ENCODE measurements at regions not wholly inside any gene's neighbourhood (a gene's known extent, or its start where the extent isn't known, plus 50 kb on each side); places are given as distances from the start of the nearest gene placed in this dataset.

DNA sequence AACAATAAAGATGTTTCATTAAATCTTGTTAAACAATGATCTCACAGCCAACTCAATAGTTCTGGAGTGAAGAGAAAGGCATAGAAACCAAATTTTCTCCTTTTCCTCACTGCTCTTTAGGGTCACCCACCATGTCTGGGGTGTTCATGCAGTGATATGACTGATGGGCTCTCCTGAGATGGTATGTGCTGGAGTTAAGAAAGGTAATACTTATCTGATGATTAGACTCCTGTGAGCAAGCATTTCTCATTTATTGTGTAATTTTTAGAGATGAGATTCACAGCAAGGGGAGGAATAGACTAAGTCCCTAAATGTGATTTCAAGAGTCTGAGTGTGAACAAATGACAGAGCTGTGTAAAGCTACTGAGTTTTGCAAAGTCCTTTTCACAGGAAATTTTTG is 1361.3 kb upstream of the CELF2 start:
- Histone ChIP-seq H3K4me3 (no peak overlapping the region), H3K27ac (ENCODE audit: control insufficient read depth, insufficient read depth) (no peak overlapping the region), H3K36me3 (ENCODE audit: control insufficient read depth in 2 of 2, insufficient read depth in 2 of 2, low read length in 1 of 2) (no peaks in the 10 kb centered on the region), H3K79me2 (ENCODE audit: control insufficient read depth, insufficient read depth, low read length) (no peaks in the 10 kb centered on the region), H3K9ac (ENCODE audit: control insufficient read depth, insufficient read depth, low read length) (no peak overlapping the region), H4K20me1 (ENCODE audit: control insufficient read depth, insufficient read depth) (no peaks in the 10 kb centered on the region), H3K4me2 (ENCODE audit: control insufficient read depth, insufficient read depth) (no peak overlapping the region), H3K4me1 (ENCODE audit: control insufficient read depth, insufficient read depth, low read length) (no peaks in the 10 kb centered on the region), H3K9me3 (replicated peaks; ENCODE audit: control insufficient read depth, insufficient read depth, low read length) (no peaks in the 10 kb centered on the region), H3K27me3 (replicated peaks in 1 of 2; ENCODE audit: control insufficient read depth in 2 of 2, insufficient read depth in 2 of 2, low read length in 1 of 2) (no peaks in the 10 kb centered on the region), H2AFZ (ENCODE audit: control insufficient read depth, low read depth, low read length) (no peak overlapping the region)
- in situ Hi-C loops (cut with MboI) (no loop called here), intact Hi-C loops (cut with micrococcal nuclease; ENCODE audit: unreplicated experiment) (no loop called here)
- SMC1A ChIA-PET (ENCODE audit: uncharacterized antibody, unreplicated experiment), result no interaction called here
- no peak for FAIRE-seq
- no peak for ATAC-seq
- POLR2A ChIA-PET, result no interaction called here
- BruUV-seq (replicated peaks), result no TSS peak
- TF ChIP-seq CBFB (IDR thresholded peaks at IDR 0.05; ENCODE audit: low read depth), result no peak
- no peak for TF ChIP-seq ZNF384 (IDR thresholded peaks at IDR 0.05; ENCODE audit: borderline replicate concordance, low read depth, low read length)
- no peak for TF ChIP-seq CREB1 (IDR thresholded peaks at IDR 0.05; ENCODE audit: low read depth)
- no peak for TF ChIP-seq NR2F1 (conservative IDR thresholded peaks at IDR 0.05)
- TF ChIP-seq ATF7 (IDR thresholded peaks at IDR 0.05; ENCODE audit: low read depth), result no peak
- TF ChIP-seq CHD2 (IDR thresholded peaks at IDR 0.05; ENCODE audit: borderline replicate concordance, low read depth, low read length), result no peak
- TF ChIP-seq, protein P1, sequence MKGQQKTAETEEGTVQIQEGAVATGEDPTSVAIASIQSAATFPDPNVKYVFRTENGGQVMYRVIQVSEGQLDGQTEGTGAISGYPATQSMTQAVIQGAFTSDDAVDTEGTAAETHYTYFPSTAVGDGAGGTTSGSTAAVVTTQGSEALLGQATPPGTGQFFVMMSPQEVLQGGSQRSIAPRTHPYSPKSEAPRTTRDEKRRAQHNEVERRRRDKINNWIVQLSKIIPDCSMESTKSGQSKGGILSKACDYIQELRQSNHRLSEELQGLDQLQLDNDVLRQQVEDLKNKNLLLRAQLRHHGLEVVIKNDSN (IDR thresholded peaks at IDR 0.05; ENCODE audit: borderline replicate concordance, extremely low read length, insufficient read depth, low read depth, low read length), result no peak
- DNase-seq (ENCODE audit: low read depth, low spot score), result no peak
- CTCF ChIA-PET, result no interaction called here
- RAD21 ChIA-PET (ENCODE audit: unreplicated experiment), result no interaction called here

DNA sequence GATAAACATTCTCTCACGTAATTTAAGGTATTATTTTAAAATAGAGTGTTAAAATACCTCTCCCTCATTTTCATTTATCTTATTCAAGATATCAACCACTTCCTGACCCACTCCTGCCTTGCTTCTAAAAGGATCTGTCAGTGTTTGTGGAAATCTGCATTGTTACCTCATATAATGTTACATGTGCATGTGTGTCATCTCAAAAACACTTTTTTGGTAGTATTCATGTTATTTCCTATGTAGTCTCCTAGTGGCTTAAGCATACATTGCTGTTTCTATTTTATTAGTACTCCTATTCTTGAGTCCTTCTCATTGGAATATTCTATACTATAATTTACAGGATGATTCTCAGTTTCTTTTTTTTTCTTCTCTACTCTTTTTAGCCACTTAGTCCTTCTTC is 1360.7 kb upstream of the CELF2 start:
- Histone ChIP-seq H3K36me3 (ENCODE audit: control insufficient read depth in 2 of 2, insufficient read depth in 2 of 2, low read length in 1 of 2) (no peaks in the 10 kb centered on the region), H3K4me3 (no peak overlapping the region), H2AFZ (ENCODE audit: control insufficient read depth, low read depth, low read length) (no peak overlapping the region), H3K9me3 (replicated peaks; ENCODE audit: control insufficient read depth, insufficient read depth, low read length) (no peaks in the 10 kb centered on the region), H3K4me2 (ENCODE audit: control insufficient read depth, insufficient read depth) (no peak overlapping the region), H3K4me1 (ENCODE audit: control insufficient read depth, insufficient read depth, low read length) (no peaks in the 10 kb centered on the region), H3K27me3 (replicated peaks in 1 of 2; ENCODE audit: control insufficient read depth in 2 of 2, insufficient read depth in 2 of 2, low read length in 1 of 2) (no peaks in the 10 kb centered on the region), H4K20me1 (ENCODE audit: control insufficient read depth, insufficient read depth) (no peaks in the 10 kb centered on the region), H3K27ac (ENCODE audit: control insufficient read depth, insufficient read depth) (no peak overlapping the region), H3K9ac (ENCODE audit: control insufficient read depth, insufficient read depth, low read length) (no peak overlapping the region), H3K79me2 (ENCODE audit: control insufficient read depth, insufficient read depth, low read length) (no peaks in the 10 kb centered on the region)
- RAD21 ChIA-PET (ENCODE audit: unreplicated experiment), result no interaction called here
- SMC1A ChIA-PET (ENCODE audit: uncharacterized antibody, unreplicated experiment), result no interaction called here
- ATAC-seq (no peak), FAIRE-seq (no peak), DNase-seq (ENCODE audit: low read depth, low spot score) (no peak)
- POLR2A ChIA-PET, result no interaction called here
- in situ Hi-C loops (cut with MboI), result no loop called here
- no TSS peak for BruUV-seq (replicated peaks)
- 0% methylated on average over 1 of the region's 1 CpG for WGBS (ENCODE audit: insufficient coverage, insufficient replicate concordance, low lambda C conversion rate, missing lambda C conversion rate)
- intact Hi-C loops (cut with micrococcal nuclease; ENCODE audit: unreplicated experiment), result no loop called here
- CTCF ChIA-PET, result no interaction called here
- TF ChIP-seq FOXK2 (IDR thresholded peaks at IDR 0.05), result no peak
- TF ChIP-seq TBL1XR1 (IDR thresholded peaks at IDR 0.05; ENCODE audit: low read depth, low read length), result no peak
- TF ChIP-seq NRF1 (conservative IDR thresholded peaks at IDR 0.05; ENCODE audit: low read depth, low read length), result no peak
- no peak for TF ChIP-seq NFYA (IDR thresholded peaks at IDR 0.05; ENCODE audit: borderline replicate concordance, low read depth, low read length)
- no peak for TF ChIP-seq KLF5 (IDR thresholded peaks at IDR 0.05; ENCODE audit: partially characterized antibody)
- TF ChIP-seq NR2C1 (IDR thresholded peaks at IDR 0.05), result no peak
- no peak for TF ChIP-seq RAD21 (IDR thresholded peaks at IDR 0.05; ENCODE audit: insufficient read depth, low read depth, low read length)
- TF ChIP-seq ZNF274 (IDR thresholded peaks at IDR 0.05; ENCODE audit: insufficient read depth, insufficient read length), result no peak
- no peak for TF ChIP-seq GABPA (IDR thresholded peaks at IDR 0.05; ENCODE audit: low read depth)
- no peak for TF ChIP-seq CBX5 (IDR thresholded peaks at IDR 0.05; ENCODE audit: low read depth)
- TF ChIP-seq ATF3 (IDR thresholded peaks at IDR 0.05; ENCODE audit: borderline replicate concordance, extremely low read depth, low read depth, low read length), result no peak
- no peak for TF ChIP-seq ZZZ3 (IDR thresholded peaks at IDR 0.05; ENCODE audit: control insufficient read depth, insufficient read length, low read depth)
- no peak for TF ChIP-seq EED (IDR thresholded peaks at IDR 0.05; ENCODE audit: low read depth)
